H1 (cell line): ENCODE measurements at regions not wholly inside any gene's neighbourhood (a gene's known extent, or its start where the extent isn't known, plus 50 kb on each side); places are given as distances from the start of the nearest gene placed in this dataset.

Source experiments
- CTCF ChIA-PET: fragments of 300-600 bp; sonication (Branson Sonifier 250); formaldehyde crosslinking; loops from one replicate; lab custom pipeline; 2021; ENCODE audit not compliant: partially characterized antibody; lab: Charles Lee
- POLR2A ChIA-PET: fragments of 300-600 bp; sonication (Branson Sonifier 250); formaldehyde crosslinking; loops from one replicate; lab custom pipeline; 2021; ENCODE audit warnings: inconsistent platforms; ENCODE audit not compliant: partially characterized antibody; lab: Charles Lee
- DNase-seq, 2 experiments: peaks; one replicate each; pipeline versions ENCODE4 v3.0.0 to v3.0.0-alpha.2; 2010 to 2022; ENCODE audit warnings: low spot score in 2 of 2, low read depth in 1 of 2, mixed read lengths in 1 of 2
- FAIRE-seq: peaks from 2 replicates; lab custom pipeline; 2011; peaks lifted over from hg19 to GRCh38; lab: Jason Lieb, UNC
- H2AFZ ChIP-seq: 2 replicates; pipeline ENCODE4 v1.8.1; 2012; ENCODE audit warnings: low read length, inconsistent platforms
- H2AK5ac ChIP-seq: 2 replicates; pipeline ENCODE4 v1.6.1; 2013; ENCODE audit warnings: low read depth, low read length
- H2BK120ac ChIP-seq: replicated peaks from 2 replicates; pipeline ENCODE3; 2013; ENCODE audit warnings: low read depth, low read length, inconsistent platforms
- H2BK12ac ChIP-seq: 2 replicates; pipeline ENCODE4 v1.6.1; 2013; ENCODE audit warnings: low read depth, low read length
- H2BK15ac ChIP-seq: 2 replicates; pipeline ENCODE4 v1.6.1; 2013; ENCODE audit warnings: low read length
- H2BK20ac ChIP-seq: 2 replicates; pipeline ENCODE4 v1.6.1; 2013; ENCODE audit warnings: low read length
- H2BK5ac ChIP-seq: 2 replicates; pipeline ENCODE4 v1.6.1; 2013; ENCODE audit warnings: low read depth, low read length
- H3K14ac ChIP-seq: 2 replicates; pipeline ENCODE4 v1.6.1; 2013; ENCODE audit warnings: inconsistent platforms; ENCODE audit not compliant: insufficient read length
- H3K18ac ChIP-seq: 2 replicates; pipeline ENCODE4 v1.6.1; 2013; ENCODE audit warnings: low read length; ENCODE audit errors: extremely low read depth
- H3K23ac ChIP-seq: 2 replicates; pipeline ENCODE4 v1.6.1; 2013; ENCODE audit warnings: inconsistent platforms; ENCODE audit not compliant: insufficient read length
- H3K23me2 ChIP-seq: 2 replicates; pipeline ENCODE4 v1.6.1; 2013; ENCODE audit warnings: low read depth, low read length
- H3K27ac ChIP-seq: 2 replicates; pipeline ENCODE4 v1.6.1; 2011; ENCODE audit warnings: low read depth, low read length, inconsistent platforms
- H3K27me3 ChIP-seq, 4 experiments: replicated peaks in 1 of 4; 1 replicate in 1 of 4; 2 replicates in 3 of 4; pipeline versions ENCODE4 v1.6.1 to v1.8.1; 2011 to 2013; ENCODE audit warnings: low read length in 3 of 4, mild to moderate bottlenecking in 3 of 4, inconsistent platforms in 2 of 4, mixed read lengths in 2 of 4, moderate library complexity in 1 of 4; ENCODE audit not compliant: control insufficient read depth in 3 of 4, insufficient read depth in 3 of 4; ENCODE audit errors: extremely low read depth in 1 of 4
- H3K36me3 ChIP-seq, 4 experiments: 2 replicates each; pipeline versions ENCODE4 v1.6.1 to v1.8.1; 2011 to 2013; ENCODE audit warnings: mild to moderate bottlenecking in 4 of 4, low read length in 3 of 4, moderate library complexity in 2 of 4, control low read depth in 1 of 4, inconsistent platforms in 1 of 4; ENCODE audit not compliant: insufficient read depth in 4 of 4, control insufficient read depth in 2 of 4
- H3K4ac ChIP-seq: replicated peaks from 2 replicates; pipeline ENCODE3; 2013; ENCODE audit warnings: low read length, low read depth, mixed read lengths, inconsistent platforms; ENCODE audit not compliant: insufficient read length
- H3K4me1 ChIP-seq, 4 experiments: replicated peaks in 1 of 4; 1 replicate in 1 of 4; 2 replicates in 3 of 4; pipeline versions ENCODE4 v1.6.1 to v1.8.1; 2011 to 2013; ENCODE audit warnings: low read length in 3 of 4, inconsistent platforms in 2 of 4, mixed read lengths in 1 of 4; ENCODE audit not compliant: insufficient read depth in 4 of 4, control insufficient read depth in 3 of 4
- H3K4me2 ChIP-seq, 2 experiments: 2 replicates each; pipeline versions ENCODE4 v1.6.1 to v1.8.1; 2011 to 2013; ENCODE audit warnings: low read depth in 2 of 2, low read length in 2 of 2, control low read depth in 1 of 2, inconsistent platforms in 1 of 2, mild to moderate bottlenecking in 1 of 2; ENCODE audit not compliant: insufficient read depth in 1 of 2
- H3K4me3 ChIP-seq, 4 experiments: fragments of 200-600, 300-600 bp in 1 of 4; sonication (generic), shearing (Covaris generic), sonication (Bioruptor Twin) in 1 of 4; 2 replicates each; pipeline versions ENCODE4 v1.5.1 to v1.8.1; 2011 to 2016; ENCODE audit warnings: low read length in 4 of 4, low read depth in 3 of 4, control low read depth in 2 of 4, inconsistent platforms in 2 of 4, mild to moderate bottlenecking in 2 of 4, mixed read lengths in 1 of 4, moderate library complexity in 1 of 4; ENCODE audit not compliant: insufficient read depth in 2 of 4; ENCODE audit errors: extremely low read depth in 1 of 4
- H3K56ac ChIP-seq: replicated peaks from 2 replicates; pipeline ENCODE3; 2013; ENCODE audit warnings: low read depth, mild to moderate bottlenecking, mixed read lengths, low read length, inconsistent platforms; ENCODE audit not compliant: insufficient read length
- H3K79me1 ChIP-seq: 2 replicates; pipeline ENCODE4 v1.6.1; 2013; ENCODE audit warnings: low read depth, low read length, control low read depth
- H3K79me2 ChIP-seq, 2 experiments: 2 replicates each; pipeline versions ENCODE4 v1.6.1 to v1.8.1; 2012 to 2013; ENCODE audit warnings: low read length in 2 of 2, mild to moderate bottlenecking in 2 of 2, inconsistent platforms in 1 of 2; ENCODE audit not compliant: insufficient read depth in 2 of 2, control insufficient read depth in 1 of 2
- H3K9ac ChIP-seq, 4 experiments: replicated peaks in 1 of 4; 1 replicate in 1 of 4; 2 replicates in 3 of 4; pipeline versions ENCODE4 v1.6.1 to v1.8.1; 2011 to 2013; ENCODE audit warnings: low read depth in 3 of 4, low read length in 3 of 4, control low read depth in 2 of 4, mild to moderate bottlenecking in 2 of 4, moderate library complexity in 2 of 4, inconsistent platforms in 1 of 4; ENCODE audit errors: extremely low read depth in 1 of 4
- H3K9me3 ChIP-seq, 2 experiments: 2 replicates each; pipeline versions ENCODE4 v1.6.1 to v1.8.1; 2012 to 2013; ENCODE audit warnings: mild to moderate bottlenecking in 2 of 2, moderate library complexity in 2 of 2, control low read depth in 1 of 2, inconsistent platforms in 1 of 2, low read depth in 1 of 2, low read length in 1 of 2, mixed read lengths in 1 of 2; ENCODE audit not compliant: insufficient read depth in 2 of 2
- H4K20me1 ChIP-seq, 2 experiments: replicated peaks in 1 of 2; 2 replicates each; pipeline versions ENCODE3 to v1.8.1; 2011 to 2013; ENCODE audit warnings: inconsistent platforms in 2 of 2, low read length in 2 of 2, mild to moderate bottlenecking in 1 of 2; ENCODE audit not compliant: insufficient read depth in 2 of 2, control insufficient read depth in 1 of 2
- H4K5ac ChIP-seq: 2 replicates; pipeline ENCODE4 v1.6.1; 2013; ENCODE audit warnings: low read length, low read depth, mixed read lengths, inconsistent platforms; ENCODE audit not compliant: insufficient read length
- H4K8ac ChIP-seq: 2 replicates; pipeline ENCODE4 v1.8.0; 2013; ENCODE audit warnings: mild to moderate bottlenecking, moderate library complexity, low read length, inconsistent platforms; ENCODE audit not compliant: insufficient read depth; ENCODE audit errors: extremely low read depth
- H4K91ac ChIP-seq: replicated peaks from 2 replicates; pipeline ENCODE3; 2013; ENCODE audit warnings: low read length, mixed read lengths, inconsistent platforms; ENCODE audit not compliant: insufficient read length
- ASH2L ChIP-seq: fragments of 200-600, 300-600 bp; sonication (generic); IDR thresholded peaks from one replicate; pipeline ENCODE4 v1.7.1; 2017; ENCODE audit warnings: low read length
- ATF3 ChIP-seq: IDR thresholded peaks from 2 replicates; pipeline ENCODE4 v1.6.1; 2011; ENCODE audit warnings: low read depth, mild to moderate bottlenecking, low read length; ENCODE audit not compliant: insufficient read depth
- CBX8 ChIP-seq: fragments of 300-800, 300-1000 bp; sonication (generic); IDR thresholded peaks from 2 replicates; pipeline ENCODE4 v1.7.1; 2016; ENCODE audit warnings: low read depth, low read length, borderline replicate concordance
- CHD2 ChIP-seq: IDR thresholded peaks from 2 replicates; pipeline ENCODE4 v1.6.1; 2012; ENCODE audit warnings: low read length, improper control_type of control experiment
- CREB1 ChIP-seq: IDR thresholded peaks from 2 replicates; pipeline ENCODE4 v1.6.1; 2012; ENCODE audit warnings: inconsistent platforms
- CTBP2 ChIP-seq: IDR thresholded peaks from 2 replicates; pipeline ENCODE4 v1.7.0; 2011; ENCODE audit warnings: borderline replicate concordance, mild to moderate bottlenecking, moderate library complexity, mixed read lengths, low read length; ENCODE audit not compliant: insufficient read depth, insufficient read length
- FOSL1 ChIP-seq: IDR thresholded peaks from 2 replicates; pipeline ENCODE4 v1.6.1; 2011; ENCODE audit warnings: mild to moderate bottlenecking, low read depth, low read length, moderate library complexity; ENCODE audit not compliant: insufficient read depth
- HDAC6 ChIP-seq: IDR thresholded peaks from one replicate; pipeline ENCODE4 v1.7.1; 2012; ENCODE audit warnings: low read depth, mild to moderate bottlenecking, inconsistent platforms, low read length, moderate library complexity
- NRF1 ChIP-seq: IDR thresholded peaks from 2 replicates; pipeline ENCODE4 v1.6.1; 2011; ENCODE audit warnings: mild to moderate bottlenecking, low read depth, low read length, improper control_type of control experiment
- PHF8 ChIP-seq: fragments of 200-600 bp; sonication (generic); conservative IDR thresholded peaks from 2 replicates; pipeline ENCODE4 v1.7.1; 2012; ENCODE audit warnings: low read depth, mild to moderate bottlenecking, inconsistent platforms, low read length, moderate library complexity
- POLR2A ChIP-seq, 2 experiments: IDR thresholded peaks; 1 replicate in 1 of 2; 2 replicates in 1 of 2; pipeline ENCODE4 v1.6.1; 2011; ENCODE audit warnings: low read depth in 2 of 2, low read length in 2 of 2, mild to moderate bottlenecking in 2 of 2; ENCODE audit errors: control extremely low read depth in 1 of 2
- SUZ12 ChIP-seq: fragments of 200-600 bp; sonication (generic); IDR thresholded peaks from 2 replicates; pipeline ENCODE4 v1.6.1; 2012; ENCODE audit warnings: mild to moderate bottlenecking, inconsistent platforms, low read length, moderate library complexity, mixed read lengths
- WGBS, 2 experiments: shearing (Covaris generic) in 1 of 2; methylation state at CpG; one replicate each; pipeline versions ENCODE4 v1.1.6 to v1.1.7; 2013 to 2015; ENCODE audit warnings: low lambda C conversion rate in 2 of 2, mixed read lengths in 2 of 2, inconsistent platforms in 1 of 2, low coverage in 1 of 2, missing lambda C conversion rate in 1 of 2; ENCODE audit not compliant: insufficient replicate concordance in 2 of 2, insufficient coverage in 1 of 2, insufficient read length in 1 of 2; ENCODE audit errors: extremely low coverage in 1 of 2, missing lambda C conversion rate in 1 of 2; 5-methylcytosine and 5-hydroxymethylcytosine counted together

- Histone ChIP-seq H3K36me3 (no peaks in the 10 kb centered on the region), H2BK120ac (no peak overlapping the region), H2AK5ac (no peak overlapping the region), H3K9ac (no peak overlapping the region), H3K79me2 (no peaks in the 10 kb centered on the region), H2BK20ac (no peak overlapping the region), H2BK12ac (no peak overlapping the region), H3K9me3 (no peaks in the 10 kb centered on the region), H4K20me1 (no peaks in the 10 kb centered on the region), H3K18ac (no peak overlapping the region), H3K27me3 (no peaks in the 10 kb centered on the region), H3K4me3 (no peak overlapping the region), H3K4me2 (no peak overlapping the region), H4K5ac (no peak overlapping the region), H3K79me1 (no peaks in the 10 kb centered on the region), H3K23me2 (no peaks in the 10 kb centered on the region), H2BK15ac (no peak overlapping the region), H3K4ac (no peak overlapping the region), H4K91ac (no peak overlapping the region), H2BK5ac (no peak overlapping the region), H2AFZ (0 out of 2 replicates have a peak overlapping the region, but pooled peaks have one; percentile 14), H3K56ac (no peak overlapping the region), H3K27ac (no peak overlapping the region), H3K4me1 (peaks cover 2 to 11% (median 5%) of the 10 kb centered on the region in 4 experiments; a peak in 5 of 7 replicates), H3K14ac (no peak overlapping the region), H4K8ac (no peak overlapping the region), H3K23ac (no peak overlapping the region)
- no peak for FAIRE-seq
- POLR2A ChIA-PET = interaction anchor here (1.4 kb wide), 1 partner anchor 15 kb away, joined by 4 read pairs; no protein-coding TSS in a partner anchor
- DNase-seq = no peak
- CTCF ChIA-PET = interaction anchor here (0.7 to 2.7 kb wide), 13 partner anchors 10 to 460 kb away, joined by 3 to 18 read pairs (median 5); partner anchors contain the start of gene MINDY2
- 92% methylated on average over 20 of the region's 20 CpGs; no CpG with 5 or more reads in 1 of the 2 experiments for WGBS, 2 experiments
- TF ChIP-seq NRF1 = no peak
- TF ChIP-seq FOSL1 = no peak
- TF ChIP-seq SUZ12 = no peak
- no peak for TF ChIP-seq POLR2A (IDR thresholded peaks at IDR 0.05; ENCODE audit: control extremely low read depth in 1 of 2, low read depth in 2 of 2, low read length in 2 of 2)
- no peak for TF ChIP-seq ATF3
- no peak for TF ChIP-seq PHF8
- TF ChIP-seq CBX8 = no peak
- no peak for TF ChIP-seq CTBP2
- TF ChIP-seq CHD2 = no peak
- TF ChIP-seq CREB1 = no peak
- TF ChIP-seq ASH2L = no peak
- no peak for TF ChIP-seq HDAC6
Observed at GRCh38 chr15:58309963-58310928, 121.5 kb upstream of the LIPC start.
